A549 (cell line): ENCODE measurements at regions not wholly inside any gene's neighbourhood (a gene's known extent, or its start where the extent isn't known, plus 50 kb on each side); places are given as distances from the start of the nearest gene placed in this dataset.

Source experiments
- ATAC-seq, 2 experiments: fragments of 200-7000 bp in 1 of 2; fragments of >200 bp in 1 of 2; cut with Nextera tagmentation in 1 of 2; cut with Tn5 transposase in 1 of 2; 3 replicates each; pipeline versions ENCODE4 v1.8.0 to v1.9.1; 2018 to 2020; ENCODE audit warnings: mild to moderate bottlenecking in 1 of 2, moderate library complexity in 1 of 2
- CTCF ChIA-PET: fragments of 300-600 bp; sonication (Branson Sonifier 250); formaldehyde crosslinking; extraction: SDS; loops from one replicate; lab custom pipeline; 2021; ENCODE audit warnings: antibody characterized with exemption, inconsistent platforms; lab: Yijun Ruan, JAX
- POLR2A ChIA-PET: fragments of 350-600 bp; formaldehyde crosslinking; extraction: SDS; loops from one replicate; lab custom pipeline; 2021; ENCODE audit warnings: antibody characterized with exemption, inconsistent platforms; lab: Yijun Ruan, JAX
- DNase-seq, 2 experiments: peaks; one replicate each; pipeline versions ENCODE4 v3.0.0 to v3.0.0-alpha.2; 2011 to 2016; ENCODE audit warnings: low read depth in 1 of 2, low spot score in 1 of 2
- FAIRE-seq: peaks from 2 replicates; lab custom pipeline; 2011; peaks lifted over from hg19 to GRCh38; lab: Jason Lieb, UNC
- H3K27ac ChIP-seq, 2 experiments: fragments of >200 bp; sonication (Bioruptor Twin); formaldehyde crosslinking; 3 replicates each; pipeline ENCODE4 v1.5.1; 2016 to 2017
- H3K4me1 ChIP-seq: fragments of >200 bp; sonication (Bioruptor Twin); formaldehyde crosslinking; 3 replicates; pipeline ENCODE4 v1.6.1; 2016
- H3K4me2 ChIP-seq: fragments of >200 bp; sonication (Bioruptor Twin); formaldehyde crosslinking; 3 replicates; pipeline ENCODE4 v1.6.1; 2016
- H3K4me3 ChIP-seq: fragments of >200 bp; sonication (Bioruptor Twin); formaldehyde crosslinking; 3 replicates; pipeline ENCODE4 v1.5.1; 2016
- H3K9me3 ChIP-seq: fragments of >200 bp; sonication (Bioruptor Twin); formaldehyde crosslinking; 3 replicates; pipeline ENCODE4 v1.6.1; 2016
- CBX8 ChIP-seq: fragments of 200-600 bp; sonication (generic); IDR thresholded peaks from 2 replicates; pipeline ENCODE4 v1.6.1; 2016
- CHD2 ChIP-seq: fragments of 150-350 bp; IDR thresholded peaks from 2 replicates; pipeline ENCODE4 v1.6.1; 2014; ENCODE audit warnings: low read length; ENCODE audit not compliant: partially characterized antibody
- CHD4 ChIP-seq: fragments of 200-600 bp; sonication (generic); IDR thresholded peaks from 2 replicates; pipeline ENCODE4 v1.6.1; 2016; ENCODE audit warnings: antibody characterized with exemption, mild to moderate bottlenecking, borderline replicate concordance
- EHMT2 ChIP-seq: fragments of 200-600 bp; sonication (generic); IDR thresholded peaks from 2 replicates; pipeline ENCODE4 v1.6.1; 2016; ENCODE audit warnings: antibody characterized with exemption, low read depth, mild to moderate bottlenecking, moderate library complexity
- FOSL2 ChIP-seq, 2 experiments: fragments of 450-650 bp in 1 of 2; fragments of >200 bp in 1 of 2; sonication (Bioruptor Twin) in 1 of 2; formaldehyde crosslinking; IDR thresholded peaks; 2 replicates each; pipeline versions ENCODE4 v1.5.0 to v1.6.1; 2016 to 2020; ENCODE audit warnings: mild to moderate bottlenecking in 1 of 2, moderate library complexity in 1 of 2
- FOXS1 ChIP-seq: fragments of 250-450 bp; sonication (Bioruptor Pico); IDR thresholded peaks from 2 replicates; pipeline ENCODE4 v1.5.0; 2020; ENCODE audit warnings: mild to moderate bottlenecking, moderate library complexity
- HOXB13 ChIP-seq: fragments of 250-450 bp; sonication (Bioruptor Pico); IDR thresholded peaks from 2 replicates; pipeline ENCODE4 v1.5.0; 2020; ENCODE audit warnings: low read depth, mild to moderate bottlenecking, moderate library complexity
- JUNB ChIP-seq: fragments of >200 bp; sonication (Bioruptor Twin); formaldehyde crosslinking; IDR thresholded peaks from 2 replicates; pipeline ENCODE4 v1.6.1; 2016
- KDM5A ChIP-seq: fragments of 200-600 bp; sonication (generic); IDR thresholded peaks from 2 replicates; pipeline ENCODE4 v1.6.1; 2016; ENCODE audit warnings: antibody characterized with exemption, mild to moderate bottlenecking
- MAFK ChIP-seq: fragments of 450-650 bp; IDR thresholded peaks from 2 replicates; pipeline ENCODE4 v1.6.1; 2014; ENCODE audit not compliant: partially characterized antibody
- MAZ ChIP-seq: fragments of 150-350 bp; IDR thresholded peaks from 2 replicates; pipeline ENCODE4 v1.6.1; 2014; ENCODE audit warnings: antibody characterized with exemption, low read depth, low read length, borderline replicate concordance
- NR3C1 ChIP-seq: fragments of >200 bp; sonication (Bioruptor Twin); formaldehyde crosslinking; IDR thresholded peaks from 3 replicates; pipeline ENCODE4 v1.6.1; 2017
- POLR2A ChIP-seq: IDR thresholded peaks from 2 replicates; pipeline ENCODE4 v1.6.1; 2012; ENCODE audit warnings: mild to moderate bottlenecking, low read length
- SMC3 ChIP-seq: fragments of >200 bp; sonication (Bioruptor Twin); formaldehyde crosslinking; IDR thresholded peaks from 3 replicates; pipeline ENCODE4 v1.6.1; 2018; ENCODE audit warnings: inconsistent platforms
- SREBF2 ChIP-seq: fragments of 450-650 bp; IDR thresholded peaks from 2 replicates; pipeline ENCODE4 v1.6.1; 2014; ENCODE audit warnings: mild to moderate bottlenecking, moderate library complexity
- ZFP36 ChIP-seq: fragments of 450-650 bp; IDR thresholded peaks from 2 replicates; pipeline ENCODE4 v1.6.1; 2014; ENCODE audit warnings: borderline replicate concordance; ENCODE audit not compliant: partially characterized antibody
- ZNF302 ChIP-seq: fragments of 250-450 bp; sonication (Bioruptor Pico); IDR thresholded peaks from 2 replicates; pipeline ENCODE4 v1.9.0; 2021; ENCODE audit warnings: inconsistent platforms, mild to moderate bottlenecking, moderate library complexity
- whole genome bisulfite sequencing: methylation state at CpG from one replicate; pipeline ENCODE4 v1.1.6; 2017; ENCODE audit errors: missing lambda C conversion rate; 5-methylcytosine and 5-hydroxymethylcytosine counted together
- TF ChIP-seq, protein P1 (sequence below): IDR thresholded peaks from 2 replicates; pipeline ENCODE4 v1.6.1; 2012
- TF ChIP-seq, protein P2 (sequence below): fragments of 250-450 bp; sonication (Bioruptor Pico); IDR thresholded peaks from 2 replicates; pipeline ENCODE4 v1.5.0; 2020; ENCODE audit warnings: low read depth, mild to moderate bottlenecking, moderate library complexity
- TF ChIP-seq, protein P3 (sequence below): fragments of 250-450 bp; sonication (Bioruptor Pico); IDR thresholded peaks from 2 replicates; pipeline ENCODE4 v1.5.0; 2021; ENCODE audit warnings: mild to moderate bottlenecking, moderate library complexity, borderline replicate concordance
- TF ChIP-seq, protein P4 (sequence below): IDR thresholded peaks from 2 replicates; pipeline ENCODE4 v1.6.1; 2012
- TF ChIP-seq, protein P5 (sequence below): IDR thresholded peaks from 2 replicates; pipeline ENCODE4 v1.6.1; 2012; ENCODE audit warnings: low read depth, borderline replicate concordance
- TF ChIP-seq, protein P6 (sequence below): fragments of >200 bp; sonication (Bioruptor Twin); formaldehyde crosslinking; IDR thresholded peaks from 3 replicates; pipeline ENCODE4 v1.6.1; 2016
- TF ChIP-seq, protein P7 (sequence below): fragments of 200-600 bp; sonication (generic); IDR thresholded peaks from 2 replicates; pipeline ENCODE4 v1.6.1; 2016; ENCODE audit warnings: antibody characterized with exemption, mild to moderate bottlenecking, moderate library complexity

DNA sequence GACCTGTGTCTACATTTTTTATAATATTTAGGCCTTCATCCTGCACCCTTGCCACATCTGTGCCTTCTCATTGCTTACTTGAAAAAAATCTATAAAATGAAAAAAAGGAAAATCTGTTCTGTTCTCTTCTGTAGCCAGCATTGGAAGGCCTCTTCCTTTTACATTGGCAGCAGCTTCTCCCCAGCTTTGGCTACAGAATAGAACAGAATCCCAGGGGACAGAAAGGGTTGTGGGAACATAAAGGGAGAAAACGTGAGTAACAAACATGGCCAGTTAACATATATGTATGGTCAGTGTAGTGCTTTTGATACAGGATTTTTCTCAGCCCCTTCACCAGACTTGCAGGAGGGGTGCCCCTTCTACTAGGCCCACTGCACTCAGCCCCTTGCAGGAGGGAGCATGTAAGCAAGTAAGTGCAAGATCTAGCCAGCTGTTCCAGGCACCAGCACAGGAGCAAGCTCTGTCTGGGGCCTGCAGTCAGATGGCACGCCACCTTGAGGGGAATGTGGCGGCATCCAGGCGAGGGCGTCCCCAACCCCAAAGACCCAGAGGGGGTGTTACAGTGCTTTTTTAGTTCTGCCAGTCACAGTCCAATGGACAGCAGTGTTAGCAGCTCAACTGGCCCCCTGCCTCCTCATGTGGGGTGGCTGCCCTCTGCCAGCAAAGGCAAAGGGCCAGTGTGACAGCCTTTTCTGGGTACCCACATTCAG lies 330.5 kb upstream of the ZNF462 start:
- no peak for DNase-seq
- TF ChIP-seq FOSL2 (IDR thresholded peaks at IDR 0.05) (no peak), FOSL2 (CRISPR knock-in tag; IDR thresholded peaks at IDR 0.05) (no peak), HOXB13 (CRISPR knock-in tag) (no peak), NR3C1 (no peak), ZFP36 (no peak), MAZ (no peak), POLR2A (no peak)
- TF ChIP-seq, protein P1, sequence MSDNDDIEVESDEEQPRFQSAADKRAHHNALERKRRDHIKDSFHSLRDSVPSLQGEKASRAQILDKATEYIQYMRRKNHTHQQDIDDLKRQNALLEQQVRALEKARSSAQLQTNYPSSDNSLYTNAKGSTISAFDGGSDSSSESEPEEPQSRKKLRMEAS, result no peak
- TF ChIP-seq, protein P2, sequence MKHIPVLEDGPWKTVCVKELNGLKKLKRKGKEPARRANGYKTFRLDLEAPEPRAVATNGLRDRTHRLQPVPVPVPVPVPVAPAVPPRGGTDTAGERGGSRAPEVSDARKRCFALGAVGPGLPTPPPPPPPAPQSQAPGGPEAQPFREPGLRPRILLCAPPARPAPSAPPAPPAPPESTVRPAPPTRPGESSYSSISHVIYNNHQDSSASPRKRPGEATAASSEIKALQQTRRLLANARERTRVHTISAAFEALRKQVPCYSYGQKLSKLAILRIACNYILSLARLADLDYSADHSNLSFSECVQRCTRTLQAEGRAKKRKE (CRISPR knock-in tag), result no peak
- TF ChIP-seq, all 56 proteins: peak for 0
- 29% methylated on average over 5 of the region's 5 CpGs for WGBS
- no peak overlapping the region for H3K4me2 ChIP-seq
- ChIA-PET POLR2A (no interaction called here), CTCF (no interaction called here)
- no peak for FAIRE-seq
- H3K27ac ChIP-seq, result no peak overlapping the region
- ATAC-seq, result no peak
- H3K4me1 ChIP-seq, result no peaks in the 10 kb centered on the region
- no peak overlapping the region for H3K4me3 ChIP-seq
- no peaks in the 10 kb centered on the region for H3K9me3 ChIP-seq

DNA sequence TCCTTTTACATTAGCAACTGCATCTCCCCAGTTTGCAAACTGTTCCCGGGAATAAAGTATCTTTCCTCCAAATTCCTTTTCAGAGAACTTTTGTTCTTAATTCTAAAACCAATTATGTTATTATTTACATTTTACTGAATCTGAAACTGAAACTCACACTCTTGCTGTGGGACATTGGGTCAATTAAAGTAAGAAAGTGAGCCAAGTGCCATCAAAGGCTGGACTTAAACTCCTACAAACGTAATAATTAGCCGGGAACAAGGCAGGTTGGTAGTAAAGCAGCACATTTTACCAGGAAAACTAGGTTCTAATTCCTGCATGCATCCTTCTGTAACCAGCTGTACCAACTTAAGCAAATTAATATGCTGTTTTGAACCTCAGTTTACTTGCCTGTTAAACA lies 328.2 kb upstream of the ZNF462 start:
- Histone ChIP-seq H3K9me3 (no peaks in the 10 kb centered on the region), H3K4me1 (no peaks in the 10 kb centered on the region), H3K4me3 (no peak overlapping the region), H3K27ac (no peak overlapping the region), H3K4me2 (no peak overlapping the region)
- 3% methylated on average over 3 of the region's 3 CpGs for WGBS
- ATAC-seq (no peak), FAIRE-seq (no peak), DNase-seq (no peak)
- ChIA-PET CTCF (no interaction called here), POLR2A (no interaction called here)
- no peak for TF ChIP-seq SMC3
- TF ChIP-seq, protein P3, sequence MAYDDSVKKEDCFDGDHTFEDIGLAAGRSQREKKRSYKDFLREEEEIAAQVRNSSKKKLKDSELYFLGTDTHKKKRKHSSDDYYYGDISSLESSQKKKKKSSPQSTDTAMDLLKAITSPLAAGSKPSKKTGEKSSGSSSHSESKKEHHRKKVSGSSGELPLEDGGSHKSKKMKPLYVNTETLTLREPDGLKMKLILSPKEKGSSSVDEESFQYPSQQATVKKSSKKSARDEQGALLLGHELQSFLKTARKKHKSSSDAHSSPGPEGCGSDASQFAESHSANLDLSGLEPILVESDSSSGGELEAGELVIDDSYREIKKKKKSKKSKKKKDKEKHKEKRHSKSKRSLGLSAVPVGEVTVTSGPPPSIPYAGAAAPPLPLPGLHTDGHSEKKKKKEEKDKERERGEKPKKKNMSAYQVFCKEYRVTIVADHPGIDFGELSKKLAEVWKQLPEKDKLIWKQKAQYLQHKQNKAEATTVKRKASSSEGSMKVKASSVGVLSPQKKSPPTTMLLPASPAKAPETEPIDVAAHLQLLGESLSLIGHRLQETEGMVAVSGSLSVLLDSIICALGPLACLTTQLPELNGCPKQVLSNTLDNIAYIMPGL (CRISPR knock-in tag), result no peak
- TF ChIP-seq SREBF2, result no peak
- TF ChIP-seq, protein P1, result no peak
- TF ChIP-seq CBX8, result no peak
- TF ChIP-seq, protein P4, sequence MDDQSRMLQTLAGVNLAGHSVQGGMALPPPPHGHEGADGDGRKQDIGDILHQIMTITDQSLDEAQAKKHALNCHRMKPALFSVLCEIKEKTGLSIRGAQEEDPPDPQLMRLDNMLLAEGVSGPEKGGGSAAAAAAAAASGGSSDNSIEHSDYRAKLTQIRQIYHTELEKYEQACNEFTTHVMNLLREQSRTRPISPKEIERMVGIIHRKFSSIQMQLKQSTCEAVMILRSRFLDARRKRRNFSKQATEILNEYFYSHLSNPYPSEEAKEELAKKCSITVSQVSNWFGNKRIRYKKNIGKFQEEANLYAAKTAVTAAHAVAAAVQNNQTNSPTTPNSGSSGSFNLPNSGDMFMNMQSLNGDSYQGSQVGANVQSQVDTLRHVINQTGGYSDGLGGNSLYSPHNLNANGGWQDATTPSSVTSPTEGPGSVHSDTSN, result no peak
- no peak for TF ChIP-seq CHD2
- TF ChIP-seq, protein P5, sequence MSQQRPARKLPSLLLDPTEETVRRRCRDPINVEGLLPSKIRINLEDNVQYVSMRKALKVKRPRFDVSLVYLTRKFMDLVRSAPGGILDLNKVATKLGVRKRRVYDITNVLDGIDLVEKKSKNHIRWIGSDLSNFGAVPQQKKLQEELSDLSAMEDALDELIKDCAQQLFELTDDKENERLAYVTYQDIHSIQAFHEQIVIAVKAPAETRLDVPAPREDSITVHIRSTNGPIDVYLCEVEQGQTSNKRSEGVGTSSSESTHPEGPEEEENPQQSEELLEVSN, result no peak
- no peak for TF ChIP-seq MAFK
- TF ChIP-seq, protein P6, sequence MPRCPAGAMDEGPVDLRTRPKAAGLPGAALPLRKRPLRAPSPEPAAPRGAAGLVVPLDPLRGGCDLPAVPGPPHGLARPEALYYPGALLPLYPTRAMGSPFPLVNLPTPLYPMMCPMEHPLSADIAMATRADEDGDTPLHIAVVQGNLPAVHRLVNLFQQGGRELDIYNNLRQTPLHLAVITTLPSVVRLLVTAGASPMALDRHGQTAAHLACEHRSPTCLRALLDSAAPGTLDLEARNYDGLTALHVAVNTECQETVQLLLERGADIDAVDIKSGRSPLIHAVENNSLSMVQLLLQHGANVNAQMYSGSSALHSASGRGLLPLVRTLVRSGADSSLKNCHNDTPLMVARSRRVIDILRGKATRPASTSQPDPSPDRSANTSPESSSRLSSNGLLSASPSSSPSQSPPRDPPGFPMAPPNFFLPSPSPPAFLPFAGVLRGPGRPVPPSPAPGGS, result no peak
- TF ChIP-seq EHMT2, result no peak
- TF ChIP-seq ZNF302 (CRISPR knock-in tag), result no peak
- TF ChIP-seq KDM5A, result no peak
- TF ChIP-seq CHD4, result no peak
- TF ChIP-seq HOXB13 (CRISPR knock-in tag), result no peak
- TF ChIP-seq JUNB, result no peak
- TF ChIP-seq, protein P7, sequence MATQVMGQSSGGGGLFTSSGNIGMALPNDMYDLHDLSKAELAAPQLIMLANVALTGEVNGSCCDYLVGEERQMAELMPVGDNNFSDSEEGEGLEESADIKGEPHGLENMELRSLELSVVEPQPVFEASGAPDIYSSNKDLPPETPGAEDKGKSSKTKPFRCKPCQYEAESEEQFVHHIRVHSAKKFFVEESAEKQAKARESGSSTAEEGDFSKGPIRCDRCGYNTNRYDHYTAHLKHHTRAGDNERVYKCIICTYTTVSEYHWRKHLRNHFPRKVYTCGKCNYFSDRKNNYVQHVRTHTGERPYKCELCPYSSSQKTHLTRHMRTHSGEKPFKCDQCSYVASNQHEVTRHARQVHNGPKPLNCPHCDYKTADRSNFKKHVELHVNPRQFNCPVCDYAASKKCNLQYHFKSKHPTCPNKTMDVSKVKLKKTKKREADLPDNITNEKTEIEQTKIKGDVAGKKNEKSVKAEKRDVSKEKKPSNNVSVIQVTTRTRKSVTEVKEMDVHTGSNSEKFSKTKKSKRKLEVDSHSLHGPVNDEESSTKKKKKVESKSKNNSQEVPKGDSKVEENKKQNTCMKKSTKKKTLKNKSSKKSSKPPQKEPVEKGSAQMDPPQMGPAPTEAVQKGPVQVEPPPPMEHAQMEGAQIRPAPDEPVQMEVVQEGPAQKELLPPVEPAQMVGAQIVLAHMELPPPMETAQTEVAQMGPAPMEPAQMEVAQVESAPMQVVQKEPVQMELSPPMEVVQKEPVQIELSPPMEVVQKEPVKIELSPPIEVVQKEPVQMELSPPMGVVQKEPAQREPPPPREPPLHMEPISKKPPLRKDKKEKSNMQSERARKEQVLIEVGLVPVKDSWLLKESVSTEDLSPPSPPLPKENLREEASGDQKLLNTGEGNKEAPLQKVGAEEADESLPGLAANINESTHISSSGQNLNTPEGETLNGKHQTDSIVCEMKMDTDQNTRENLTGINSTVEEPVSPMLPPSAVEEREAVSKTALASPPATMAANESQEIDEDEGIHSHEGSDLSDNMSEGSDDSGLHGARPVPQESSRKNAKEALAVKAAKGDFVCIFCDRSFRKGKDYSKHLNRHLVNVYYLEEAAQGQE, result no peak
- no peak for TF ChIP-seq FOXS1
- no peak for TF ChIP-seq MAZ
- TF ChIP-seq, protein P2 (CRISPR knock-in tag), result no peak
